Activated naive CD8-positive, alpha-beta T cell treated with anti-CD3 and anti-CD28 coated beads, Interleukin-2, amount 10 ng/mL, durations not matched to agents 7 days and 5 days (primary cell): ENCODE measurements at regions not wholly inside any gene's neighbourhood (a gene's known extent, or its start where the extent isn't known, plus 50 kb on each side); places are given as distances from the start of the nearest gene placed in this dataset.
A peak's percentile ranks its signal among the peaks of the same experiment; 100 is the strongest.

Source experiments
- ATAC-seq: fragments of 150-1000 bp; cut with Tn5 transposase; one replicate; pipeline ENCODE4 v1.10.0; 2021; ENCODE audit warnings: low read depth, moderate library complexity
- POLR2A ChIA-PET: fragments of 350-600 bp; sonication (Branson Sonifier 250); formaldehyde crosslinking; loops from one replicate; lab custom pipeline; 2021; ENCODE audit warnings: antibody characterized with exemption; lab: Charles Lee
- DNase-seq: peaks from one replicate; pipeline ENCODE4 v3.0.0; 2021
- H3K27ac Mint-ChIP-seq: one replicate; pipeline ENCODE4 v1.8.0; 2022; ENCODE audit warnings: mild to moderate bottlenecking, mixed read lengths
- H3K27me3 Mint-ChIP-seq: one replicate; pipeline ENCODE4 v1.8.0; 2022; ENCODE audit warnings: mild to moderate bottlenecking, moderate library complexity, mixed read lengths
- H3K36me3 Mint-ChIP-seq: one replicate; pipeline ENCODE4 v1.8.0; 2021; ENCODE audit warnings: mild to moderate bottlenecking, mixed read lengths
- H3K4me1 Mint-ChIP-seq: one replicate; pipeline ENCODE4 v1.8.0; 2021; ENCODE audit warnings: mixed read lengths
- H3K4me3 Mint-ChIP-seq: one replicate; pipeline ENCODE4 v1.8.0; 2022; ENCODE audit warnings: mild to moderate bottlenecking, moderate library complexity, mixed read lengths
- H3K9me3 Mint-ChIP-seq: one replicate; pipeline ENCODE4 v1.8.0; 2021; ENCODE audit warnings: mixed read lengths

GRCh38 chr4:36509845-36510244 is 228.4 kb downstream of the DTHD1 start:
- H3K4me1 Mint-ChIP-seq, result no peaks in the 10 kb centered on the region
- POLR2A ChIA-PET, result no interaction called here
- H3K9me3 Mint-ChIP-seq, result no peaks in the 10 kb centered on the region
- no peaks in the 10 kb centered on the region for H3K27me3 Mint-ChIP-seq
- H3K4me3 Mint-ChIP-seq, result no peak overlapping the region
- H3K27ac Mint-ChIP-seq, result no peak overlapping the region
- no peak for DNase-seq
- H3K36me3 Mint-ChIP-seq, result no peaks in the 10 kb centered on the region
- no peak for ATAC-seq

GRCh38 chr4:36511785-36512184 is 230.4 kb downstream of the DTHD1 start:
- Mint-ChIP-seq H3K4me3 (no peak overlapping the region), H3K4me1 (no peaks in the 10 kb centered on the region), H3K27me3 (no peaks in the 10 kb centered on the region), H3K27ac (no peak overlapping the region), H3K36me3 (no peaks in the 10 kb centered on the region), H3K9me3 (no peaks in the 10 kb centered on the region)
- POLR2A ChIA-PET, result no interaction called here
- DNase-seq (no peak), ATAC-seq (no peak)

GRCh38 chr4:36516522-36517095 is 235.2 kb downstream of the DTHD1 start:
- no peak for ATAC-seq

DNA sequence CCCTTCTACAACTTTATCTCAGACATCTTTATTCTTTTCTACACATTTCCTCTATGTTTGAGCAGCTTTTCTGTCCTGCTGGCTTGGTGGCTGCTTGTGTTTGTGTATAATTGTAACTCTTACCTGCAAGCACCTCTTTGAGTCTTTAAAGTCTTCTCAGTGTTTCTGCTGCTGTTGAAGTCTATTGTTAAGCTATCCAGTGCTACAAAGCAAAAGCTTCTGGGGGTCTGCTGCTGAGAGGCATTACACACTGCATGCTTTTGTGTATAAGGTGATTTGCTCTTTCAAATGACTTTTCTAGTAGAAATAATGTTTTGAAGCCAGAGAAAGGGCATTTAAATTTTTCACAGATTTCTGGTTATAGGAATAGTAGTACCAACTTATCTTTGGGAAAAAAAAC is 241.8 kb downstream of the DTHD1 start:
- Mint-ChIP-seq H3K36me3 (no peaks in the 10 kb centered on the region), H3K4me1 (no peaks in the 10 kb centered on the region), H3K4me3 (no peak overlapping the region), H3K27ac (no peak overlapping the region), H3K9me3 (peaks cover 4% of the 10 kb centered on the region), H3K27me3 (no peaks in the 10 kb centered on the region)
- POLR2A ChIA-PET, result no interaction called here
- ATAC-seq (no peak), DNase-seq (no peak)

More at GRCh38 chr4:36516522-36517095, 235.2 kb downstream of the DTHD1 start:
- no peak overlapping the region for H3K4me3 Mint-ChIP-seq
- POLR2A ChIA-PET, result no interaction called here
- H3K4me1 Mint-ChIP-seq, result no peaks in the 10 kb centered on the region
- no peak overlapping the region for H3K27ac Mint-ChIP-seq
- no peaks in the 10 kb centered on the region for H3K27me3 Mint-ChIP-seq
- DNase-seq, result no peak
- no peaks in the 10 kb centered on the region for H3K36me3 Mint-ChIP-seq
- no peaks in the 10 kb centered on the region for H3K9me3 Mint-ChIP-seq

DNA sequence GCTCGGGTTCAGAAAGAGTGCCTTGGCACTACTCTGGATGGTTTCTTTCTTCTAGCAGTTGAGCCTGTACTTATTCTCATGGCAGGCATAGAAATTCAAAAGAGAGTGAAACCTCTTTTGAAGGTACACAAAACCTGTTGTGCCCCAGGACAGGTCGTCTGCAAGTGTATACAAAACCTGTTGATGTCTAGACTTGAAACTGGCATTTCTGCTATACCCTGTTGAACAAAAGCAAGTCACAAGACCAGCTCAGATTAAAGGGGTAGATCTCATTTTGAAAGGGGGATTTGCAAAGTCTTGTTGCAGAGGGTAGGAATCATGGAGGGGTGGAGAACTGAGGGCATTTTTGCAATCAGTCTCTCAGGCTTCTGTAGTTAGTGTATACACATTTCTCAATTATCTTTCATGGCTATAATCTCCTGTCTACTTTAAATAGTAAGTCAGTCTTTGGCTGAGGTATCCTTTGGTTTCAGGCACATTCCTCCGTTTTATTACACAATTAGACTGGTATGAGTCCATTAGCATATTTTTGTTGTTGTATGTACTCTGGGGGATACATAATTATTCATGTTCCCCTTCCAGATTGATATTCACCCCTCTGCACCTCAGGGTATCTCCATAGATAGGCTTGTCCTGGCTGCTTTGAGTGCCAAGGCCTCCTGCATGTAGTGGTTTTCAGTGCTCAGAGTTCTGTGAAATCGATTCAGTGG is 251.4 kb downstream of the DTHD1 start:
- no peaks in the 10 kb centered on the region for H3K36me3 Mint-ChIP-seq
- H3K27me3 Mint-ChIP-seq, result peaks cover 4% of the 10 kb centered on the region
- peaks cover 10% of the 10 kb centered on the region for H3K9me3 Mint-ChIP-seq
- ATAC-seq (no peak), DNase-seq (no peak)
- POLR2A ChIA-PET, result no interaction called here
- H3K4me1 Mint-ChIP-seq, result no peaks in the 10 kb centered on the region
- no peak overlapping the region for H3K4me3 Mint-ChIP-seq
- H3K27ac Mint-ChIP-seq, result no peak overlapping the region

- POLR2A ChIA-PET, result no interaction called here
- Mint-ChIP-seq H3K27ac (no peak overlapping the region), H3K27me3 (peaks cover 4% of the 10 kb centered on the region), H3K4me3 (no peak overlapping the region), H3K36me3 (no peaks in the 10 kb centered on the region), H3K4me1 (no peaks in the 10 kb centered on the region), H3K9me3 (peaks cover 2% of the 10 kb centered on the region)
- DNase-seq (no peak), ATAC-seq (no peak)
Measured at GRCh38 chr4:36533944-36534343, 252.5 kb downstream of the DTHD1 start.

DNA sequence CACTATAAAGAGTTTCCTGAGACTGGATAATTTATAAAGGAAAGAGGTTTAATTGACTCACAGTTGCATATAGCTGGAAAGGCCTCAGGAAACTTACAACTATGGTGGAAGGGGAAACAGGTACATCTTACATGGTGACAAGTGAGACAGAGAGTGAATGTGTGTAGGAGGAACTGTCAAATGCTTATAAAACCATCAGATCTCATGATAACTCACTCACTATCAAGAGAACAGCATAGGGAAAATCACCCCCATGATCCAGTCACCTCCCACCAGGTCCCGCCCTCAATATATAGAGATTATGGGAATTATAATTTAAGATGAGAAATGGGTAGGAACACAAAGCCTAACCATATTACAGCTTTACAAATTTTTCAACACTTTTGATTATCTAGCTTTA is 266.0 kb downstream of the DTHD1 start:
- DNase-seq (no peak), ATAC-seq (no peak)
- no peaks in the 10 kb centered on the region for H3K9me3 Mint-ChIP-seq
- no peak overlapping the region for H3K27ac Mint-ChIP-seq
- H3K4me3 Mint-ChIP-seq, result no peak overlapping the region
- H3K27me3 Mint-ChIP-seq, result no peaks in the 10 kb centered on the region
- POLR2A ChIA-PET, result no interaction called here
- H3K4me1 Mint-ChIP-seq, result peaks cover 3% of the 10 kb centered on the region
- H3K36me3 Mint-ChIP-seq, result no peaks in the 10 kb centered on the region

- H3K36me3 Mint-ChIP-seq, result no peaks in the 10 kb centered on the region
- H3K4me1 Mint-ChIP-seq, result peaks cover 3% of the 10 kb centered on the region
- ATAC-seq, result no peak
- no peak for DNase-seq
- POLR2A ChIA-PET, result no interaction called here
- no peak overlapping the region for H3K27ac Mint-ChIP-seq
- no peak overlapping the region for H3K4me3 Mint-ChIP-seq
- no peaks in the 10 kb centered on the region for H3K27me3 Mint-ChIP-seq
- no peaks in the 10 kb centered on the region for H3K9me3 Mint-ChIP-seq
Measured at GRCh38 chr4:36549252-36549651, 267.8 kb downstream of the DTHD1 start.

DNA sequence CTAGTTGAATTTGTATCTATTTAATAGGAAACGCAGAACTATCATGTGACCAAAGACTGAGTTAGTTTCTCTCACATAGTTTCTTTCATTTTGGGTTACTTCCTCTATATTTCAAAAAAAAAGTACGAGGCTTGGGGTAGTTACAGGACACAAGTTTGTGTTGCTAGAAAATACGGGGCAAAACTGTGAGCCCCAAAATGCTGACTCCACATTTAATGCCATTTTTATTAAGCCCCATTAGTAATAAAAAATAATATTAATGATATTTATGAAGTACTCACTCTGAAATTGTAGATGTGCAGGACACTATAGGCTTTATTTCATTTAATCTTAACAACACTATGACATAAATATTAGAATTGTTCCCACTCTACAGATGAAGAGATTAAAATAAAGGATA is 268.6 kb downstream of the DTHD1 start:
- Mint-ChIP-seq H3K4me1 (peaks cover 3% of the 10 kb centered on the region), H3K36me3 (no peaks in the 10 kb centered on the region), H3K27ac (no peak overlapping the region), H3K27me3 (no peaks in the 10 kb centered on the region), H3K4me3 (no peak overlapping the region), H3K9me3 (no peaks in the 10 kb centered on the region)
- ATAC-seq (no peak), DNase-seq (no peak)
- POLR2A ChIA-PET, result no interaction called here

- peaks cover 3% of the 10 kb centered on the region for H3K4me1 Mint-ChIP-seq
- POLR2A ChIA-PET, result interaction anchor here (0.6 kb wide), 1 partner anchor 309 kb away, joined by 3 read pairs; no protein-coding TSS in a partner anchor
- no peaks in the 10 kb centered on the region for H3K27me3 Mint-ChIP-seq
- H3K9me3 Mint-ChIP-seq, result no peaks in the 10 kb centered on the region
- no peak overlapping the region for H3K4me3 Mint-ChIP-seq
- ATAC-seq (peak; percentile 58), DNase-seq (no peak)
- H3K27ac Mint-ChIP-seq, result no peak overlapping the region
- no peaks in the 10 kb centered on the region for H3K36me3 Mint-ChIP-seq
Measured at GRCh38 chr4:36551697-36552214, 270.3 kb downstream of the DTHD1 start.

GRCh38 chr4:36553029-36553428 is 271.6 kb downstream of the DTHD1 start:
- Mint-ChIP-seq H3K36me3 (no peaks in the 10 kb centered on the region), H3K27me3 (no peaks in the 10 kb centered on the region), H3K9me3 (no peaks in the 10 kb centered on the region), H3K4me1 (peaks cover 3% of the 10 kb centered on the region), H3K27ac (no peak overlapping the region), H3K4me3 (no peak overlapping the region)
- ATAC-seq, result no peak
- POLR2A ChIA-PET, result no interaction called here
- DNase-seq, result no peak

- H3K27me3 Mint-ChIP-seq, result no peaks in the 10 kb centered on the region
- no peak overlapping the region for H3K27ac Mint-ChIP-seq
- H3K9me3 Mint-ChIP-seq, result no peaks in the 10 kb centered on the region
- ATAC-seq (no peak), DNase-seq (no peak)
- no peaks in the 10 kb centered on the region for H3K36me3 Mint-ChIP-seq
- no peak overlapping the region for H3K4me3 Mint-ChIP-seq
- POLR2A ChIA-PET, result no interaction called here
- H3K4me1 Mint-ChIP-seq, result peaks cover 3% of the 10 kb centered on the region
Measured at GRCh38 chr4:36553453-36553852, 272.0 kb downstream of the DTHD1 start.

GRCh38 chr4:36556984-36557383 is 275.6 kb downstream of the DTHD1 start:
- no peaks in the 10 kb centered on the region for H3K27me3 Mint-ChIP-seq
- no peaks in the 10 kb centered on the region for H3K36me3 Mint-ChIP-seq
- ATAC-seq, result no peak
- H3K4me3 Mint-ChIP-seq, result no peak overlapping the region
- POLR2A ChIA-PET, result no interaction called here
- H3K27ac Mint-ChIP-seq, result no peak overlapping the region
- peaks cover 1% of the 10 kb centered on the region for H3K4me1 Mint-ChIP-seq
- DNase-seq, result no peak
- H3K9me3 Mint-ChIP-seq, result no peaks in the 10 kb centered on the region

GRCh38 chr4:36568575-36568974 is 287.2 kb downstream of the DTHD1 start:
- Mint-ChIP-seq H3K9me3 (no peaks in the 10 kb centered on the region), H3K4me3 (no peak overlapping the region), H3K36me3 (no peaks in the 10 kb centered on the region), H3K27me3 (no peaks in the 10 kb centered on the region), H3K4me1 (no peaks in the 10 kb centered on the region), H3K27ac (no peak overlapping the region)
- ATAC-seq (no peak), DNase-seq (no peak)
- POLR2A ChIA-PET, result no interaction called here
